ENCODE measurements at regions not wholly inside any gene's neighbourhood (a gene's known extent, or its start where the extent isn't known, plus 50 kb on each side); places are given as distances from the start of the nearest gene placed in this dataset.

DNA sequence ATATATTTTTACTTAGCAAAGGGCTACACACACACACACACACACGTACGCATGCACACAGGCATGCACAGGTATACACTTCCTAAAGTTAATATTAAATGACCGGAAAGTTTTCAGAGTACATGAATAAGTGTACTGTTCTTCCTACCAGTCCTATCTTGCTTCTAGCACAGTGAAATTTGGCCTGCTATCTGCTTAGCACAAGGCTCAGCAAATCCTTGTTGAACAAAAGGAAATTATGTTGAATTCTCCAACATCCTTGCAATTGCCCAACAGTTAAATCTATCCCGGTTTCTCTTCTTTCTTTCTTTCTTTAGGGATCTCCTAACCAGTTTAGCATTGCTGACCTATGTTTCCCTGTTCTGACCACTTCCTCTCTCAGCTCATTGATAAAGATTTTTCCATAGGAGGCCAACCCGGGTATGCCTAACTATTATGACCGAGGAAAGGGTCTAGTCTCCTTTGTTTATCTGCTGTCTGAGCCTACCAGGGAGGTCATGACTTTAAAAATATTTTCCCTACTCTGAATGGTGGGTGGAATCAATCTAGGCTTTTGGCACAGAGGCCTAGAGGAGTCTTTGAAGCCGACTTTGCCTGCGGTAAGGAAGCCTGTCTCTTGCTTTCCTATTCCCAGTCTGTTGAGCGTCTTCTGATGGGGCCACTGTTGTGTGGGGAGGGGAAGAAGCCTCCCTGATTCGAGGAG lies 400.7 kb downstream of the HRH4 start:
- no peak for ATAC-seq (ENCODE audit: low read depth)
- intact Hi-C loops (cut with micrococcal nuclease): no loop called here
- peaks cover 0 to 3% (median 0%) of the 10 kb centered on the region in 4 experiments for H3K27me3 ChIP-seq (replicated peaks in 1 of 4; ENCODE audit: control extremely low read depth in 1 of 4, control insufficient read depth in 3 of 4, insufficient read depth in 4 of 4, low read length in 3 of 4)
- POLR2A ChIA-PET: no interaction called here
- no peak overlapping the region for H3K27ac ChIP-seq (ENCODE audit: low read length in 2 of 2)
- H2AFZ ChIP-seq (ENCODE audit: insufficient read depth, low read depth, low read length, poor library complexity, severe bottlenecking): no peak overlapping the region
- peaks cover 11% of the 10 kb centered on the region for H3K27me3 Mint-ChIP-seq
- no peak for TF ChIP-seq EZH2 (IDR thresholded peaks at IDR 0.05; ENCODE audit: borderline replicate concordance, insufficient read depth, low read depth, low read length, poor library complexity, severe bottlenecking)
- TF ChIP-seq, protein P1, sequence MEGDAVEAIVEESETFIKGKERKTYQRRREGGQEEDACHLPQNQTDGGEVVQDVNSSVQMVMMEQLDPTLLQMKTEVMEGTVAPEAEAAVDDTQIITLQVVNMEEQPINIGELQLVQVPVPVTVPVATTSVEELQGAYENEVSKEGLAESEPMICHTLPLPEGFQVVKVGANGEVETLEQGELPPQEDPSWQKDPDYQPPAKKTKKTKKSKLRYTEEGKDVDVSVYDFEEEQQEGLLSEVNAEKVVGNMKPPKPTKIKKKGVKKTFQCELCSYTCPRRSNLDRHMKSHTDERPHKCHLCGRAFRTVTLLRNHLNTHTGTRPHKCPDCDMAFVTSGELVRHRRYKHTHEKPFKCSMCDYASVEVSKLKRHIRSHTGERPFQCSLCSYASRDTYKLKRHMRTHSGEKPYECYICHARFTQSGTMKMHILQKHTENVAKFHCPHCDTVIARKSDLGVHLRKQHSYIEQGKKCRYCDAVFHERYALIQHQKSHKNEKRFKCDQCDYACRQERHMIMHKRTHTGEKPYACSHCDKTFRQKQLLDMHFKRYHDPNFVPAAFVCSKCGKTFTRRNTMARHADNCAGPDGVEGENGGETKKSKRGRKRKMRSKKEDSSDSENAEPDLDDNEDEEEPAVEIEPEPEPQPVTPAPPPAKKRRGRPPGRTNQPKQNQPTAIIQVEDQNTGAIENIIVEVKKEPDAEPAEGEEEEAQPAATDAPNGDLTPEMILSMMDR (IDR thresholded peaks at IDR 0.05): no peak
- no peaks in the 10 kb centered on the region for H3K36me3 ChIP-seq (replicated peaks in 1 of 2; ENCODE audit: control extremely low read depth in 1 of 2, control insufficient read depth in 1 of 2, extremely low read depth in 1 of 2, insufficient read depth in 2 of 2, low read length in 1 of 2)
- H4K20me1 ChIP-seq (ENCODE audit: control insufficient read depth, insufficient read depth, low read length, poor library complexity, severe bottlenecking): no peaks in the 10 kb centered on the region
- no peak overlapping the region for H3K9ac ChIP-seq (ENCODE audit: low read length)
- no peaks in the 10 kb centered on the region for H3K9me3 ChIP-seq (ENCODE audit: control extremely low read depth in 1 of 3, control insufficient read depth in 2 of 3, insufficient read depth in 1 of 3, low read length in 2 of 3)
- DNase-seq: no peak
- H3K4me3 ChIP-seq (ENCODE audit: control extremely low read depth in 1 of 5, extremely low read depth in 1 of 5, insufficient read depth in 1 of 5, low read depth in 2 of 5, low read length in 4 of 5): no peak overlapping the region
- CTCF ChIA-PET: interaction anchor here (0.6 kb wide), 1 partner anchor 372 kb away, joined by 3 read pairs; no protein-coding TSS in a partner anchor
- WGBS (ENCODE audit: insufficient coverage): 90% methylated on average over 4 of the region's 10 CpGs
- H3K4me1 ChIP-seq (ENCODE audit: control insufficient read depth in 2 of 2, insufficient read depth in 2 of 2, low read length in 2 of 2): no peaks in the 10 kb centered on the region
- no peak overlapping the region for H3K4me3 Mint-ChIP-seq
- no peak overlapping the region for H3K27ac Mint-ChIP-seq
- no peaks in the 10 kb centered on the region for H3K9me3 Mint-ChIP-seq (ENCODE audit: insufficient read depth)
- no peaks in the 10 kb centered on the region for H3K79me2 ChIP-seq (ENCODE audit: control insufficient read depth, insufficient read depth, low read length)
- no peaks in the 10 kb centered on the region for H3K4me1 Mint-ChIP-seq
- no peak overlapping the region for H3K4me2 ChIP-seq (replicated peaks; ENCODE audit: low read depth, low read length, poor library complexity, severe bottlenecking)

DNA sequence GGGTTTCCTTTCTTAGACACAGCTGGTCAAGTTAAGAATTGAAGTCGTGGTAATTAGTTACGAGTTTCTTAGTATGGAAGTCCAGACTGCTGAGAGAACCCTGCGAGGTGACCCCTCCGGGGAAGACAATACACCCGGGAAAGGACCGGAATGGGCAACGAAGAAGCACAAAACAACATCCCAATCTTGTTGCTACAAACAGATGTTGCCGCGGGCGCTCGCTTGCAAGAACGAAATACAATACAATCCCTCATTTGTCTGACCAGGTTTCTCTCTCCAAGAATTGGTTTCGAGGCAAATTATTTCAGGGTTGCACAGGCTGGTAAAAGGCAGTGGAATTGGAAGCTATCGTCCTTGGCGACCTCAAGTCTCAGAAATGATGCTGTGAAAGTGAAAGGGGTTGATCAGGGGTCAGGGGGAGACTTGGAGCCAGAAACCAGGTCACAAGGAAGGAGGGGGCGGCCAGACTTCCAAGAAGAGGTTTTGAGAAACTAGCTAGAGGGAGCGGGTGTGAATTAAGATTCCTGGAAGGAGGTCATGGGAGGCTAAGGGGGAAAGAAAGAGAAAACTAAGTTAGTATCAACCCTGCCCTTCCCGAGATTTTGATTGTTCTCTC lies 401.9 kb downstream of the HRH4 start:
- Histone ChIP-seq H4K20me1 (ENCODE audit: control insufficient read depth, insufficient read depth, low read length, poor library complexity, severe bottlenecking) (no peaks in the 10 kb centered on the region), H3K4me1 (ENCODE audit: control insufficient read depth in 2 of 2, insufficient read depth in 2 of 2, low read length in 2 of 2) (no peaks in the 10 kb centered on the region), H3K27ac (ENCODE audit: low read length in 2 of 2) (no peak overlapping the region), H3K9ac (ENCODE audit: low read length) (no peak overlapping the region), H3K4me2 (replicated peaks; ENCODE audit: low read depth, low read length, poor library complexity, severe bottlenecking) (no peak overlapping the region), H2AFZ (ENCODE audit: insufficient read depth, low read depth, low read length, poor library complexity, severe bottlenecking) (no peak overlapping the region), H3K4me3 (ENCODE audit: control extremely low read depth in 1 of 5, extremely low read depth in 1 of 5, insufficient read depth in 1 of 5, low read depth in 2 of 5, low read length in 4 of 5) (no peak overlapping the region), H3K27me3 (replicated peaks in 1 of 4; ENCODE audit: control extremely low read depth in 1 of 4, control insufficient read depth in 3 of 4, insufficient read depth in 4 of 4, low read length in 3 of 4) (no peaks in the 10 kb centered on the region), H3K79me2 (ENCODE audit: control insufficient read depth, insufficient read depth, low read length) (no peaks in the 10 kb centered on the region), H3K36me3 (replicated peaks in 1 of 2; ENCODE audit: control extremely low read depth in 1 of 2, control insufficient read depth in 1 of 2, extremely low read depth in 1 of 2, insufficient read depth in 2 of 2, low read length in 1 of 2) (no peaks in the 10 kb centered on the region), H3K9me3 (ENCODE audit: control extremely low read depth in 1 of 3, control insufficient read depth in 2 of 3, insufficient read depth in 1 of 3, low read length in 2 of 3) (no peaks in the 10 kb centered on the region)
- ChIA-PET CTCF (interaction anchor here (0.6 kb wide), 1 partner anchor 373 kb away, joined by 3 read pairs; no protein-coding TSS in a partner anchor), POLR2A (no interaction called here)
- no peaks in the 10 kb centered on the region for H3K9me3 Mint-ChIP-seq (ENCODE audit: insufficient read depth)
- TF ChIP-seq, protein P1 (IDR thresholded peaks at IDR 0.05): no peak
- no peak for TF ChIP-seq EZH2 (IDR thresholded peaks at IDR 0.05; ENCODE audit: borderline replicate concordance, insufficient read depth, low read depth, low read length, poor library complexity, severe bottlenecking)
- 90% methylated on average over 8 of the region's 18 CpGs for WGBS (ENCODE audit: insufficient coverage)
- H3K27ac Mint-ChIP-seq: no peak overlapping the region
- DNase-seq (no peak), ATAC-seq (ENCODE audit: low read depth) (no peak)
- H3K27me3 Mint-ChIP-seq: peaks cover 4% of the 10 kb centered on the region
- intact Hi-C loops (cut with micrococcal nuclease): no loop called here
- no peak overlapping the region for H3K4me3 Mint-ChIP-seq
- no peaks in the 10 kb centered on the region for H3K4me1 Mint-ChIP-seq

All from B cell (primary cell).